SK-N-SH (cell line): ENCODE measurements at regions not wholly inside any gene's neighbourhood (a gene's known extent, or its start where the extent isn't known, plus 50 kb on each side); places are given as distances from the start of the nearest gene placed in this dataset.

Source experiments
- CTCF ChIP-seq: fragments of 200-600 bp; sonication (generic); IDR thresholded peaks from 2 replicates; pipeline ENCODE4 v1.6.1; 2017; ENCODE audit warnings: antibody characterized with exemption, mild to moderate bottlenecking, moderate library complexity
- POLR2AphosphoS5 ChIP-seq: IDR thresholded peaks from 2 replicates; pipeline ENCODE4 v1.6.1; 2012; ENCODE audit warnings: low read depth, low read length
- RAD21 ChIP-seq: IDR thresholded peaks from 2 replicates; pipeline ENCODE4 v1.6.1; 2012; ENCODE audit warnings: mild to moderate bottlenecking, low read length

GRCh38 chr6:11951868-11952267 lies 60.2 kb upstream of the HIVEP1 start:
- no peak for TF ChIP-seq CTCF
- no peak for TF ChIP-seq RAD21
- no peak for TF ChIP-seq POLR2AphosphoS5
